LNCaP clone FGC (cell line): ENCODE measurements at regions not wholly inside any gene's neighbourhood (a gene's known extent, or its start where the extent isn't known, plus 50 kb on each side); places are given as distances from the start of the nearest gene placed in this dataset.

Experiments
- DNase-seq: peaks from one replicate; pipeline ENCODE4 v3.0.0-alpha.2; 2011; ENCODE audit warnings: low read depth
- H3K4me3 ChIP-seq: 2 replicates; pipeline ENCODE4 v1.5.1; 2011; ENCODE audit warnings: mild to moderate bottlenecking, low read depth, low read length, control low read depth
- CTCF ChIP-seq: IDR thresholded peaks from 2 replicates; pipeline ENCODE4 v1.5.1; 2012; ENCODE audit warnings: mild to moderate bottlenecking; ENCODE audit not compliant: control insufficient read depth, insufficient read depth; ENCODE audit errors: extremely low read depth

- no peak for TF ChIP-seq CTCF
Observed at GRCh38 chr2:104262714-104263113, 591.2 kb upstream of the POU3F3 start.

GRCh38 chr2:104279646-104280045 is 574.3 kb upstream of the POU3F3 start:
- TF ChIP-seq CTCF: no peak
- H3K4me3 ChIP-seq: no peak overlapping the region
- no peak for DNase-seq

More at GRCh38 chr2:104262714-104263113, 591.2 kb upstream of the POU3F3 start:
- no peak for DNase-seq
- H3K4me3 ChIP-seq: no peak overlapping the region

- TF ChIP-seq CTCF: no peak
- H3K4me3 ChIP-seq: no peak overlapping the region
- no peak for DNase-seq
Observed at GRCh38 chr2:104280216-104280615, 573.7 kb upstream of the POU3F3 start.

GRCh38 chr2:104286841-104287240 is 567.1 kb upstream of the POU3F3 start:
- no peak overlapping the region for H3K4me3 ChIP-seq
- no peak for DNase-seq
- TF ChIP-seq CTCF: no peak

- TF ChIP-seq CTCF: no peak
- H3K4me3 ChIP-seq: no peak overlapping the region
- DNase-seq: no peak
Observed at GRCh38 chr2:104289651-104290565, 564.0 kb upstream of the POU3F3 start.

- TF ChIP-seq CTCF: no peak
- no peak overlapping the region for H3K4me3 ChIP-seq
- DNase-seq: no peak
Observed at GRCh38 chr2:104290566-104290891, 563.4 kb upstream of the POU3F3 start.

GRCh38 chr2:104312684-104313083 is 541.2 kb upstream of the POU3F3 start:
- TF ChIP-seq CTCF: no peak
- no peak overlapping the region for H3K4me3 ChIP-seq
- no peak for DNase-seq
